ENCODE measurements at regions not wholly inside any gene's neighbourhood (a gene's known extent, or its start where the extent isn't known, plus 50 kb on each side); places are given as distances from the start of the nearest gene placed in this dataset.

DNA sequence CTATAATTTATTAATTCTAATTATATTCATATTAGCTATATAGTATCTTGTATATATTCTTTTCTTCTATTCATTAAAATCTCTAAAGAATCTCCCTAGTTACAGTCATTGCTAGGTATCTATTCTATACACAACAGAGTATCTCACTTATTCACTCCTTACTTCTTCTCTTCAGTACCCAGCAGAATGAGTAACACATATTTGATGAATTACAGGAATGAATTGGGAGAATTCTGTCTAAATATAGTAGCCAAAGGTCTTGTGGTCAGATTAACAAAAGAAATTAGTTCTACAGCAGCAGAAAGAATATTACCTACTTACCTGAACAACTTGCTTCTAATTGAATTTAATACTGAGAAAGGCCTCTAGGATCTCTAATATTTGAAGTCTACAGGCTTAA is 758.0 kb upstream of the ZEB2 start:
- no peak for DNase-seq

DNA sequence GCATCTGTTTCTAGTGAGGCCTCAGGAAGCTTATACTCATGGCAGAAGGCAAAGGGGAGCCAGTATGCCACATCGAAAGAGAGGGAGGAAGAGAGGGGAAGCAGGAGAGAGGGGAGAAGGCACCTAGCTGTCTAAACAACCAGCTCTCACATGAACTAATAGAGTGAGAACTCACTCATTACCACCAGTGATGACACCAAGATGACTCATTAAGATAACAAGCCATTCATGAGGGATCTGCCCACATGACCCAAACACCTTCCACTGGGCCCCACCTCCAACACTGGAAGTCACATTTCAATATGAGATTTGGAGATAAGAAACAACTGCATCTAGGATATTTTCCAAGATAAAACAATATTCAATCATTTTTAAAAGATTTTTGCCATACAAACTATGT is 753.9 kb upstream of the ZEB2 start:
- Histone ChIP-seq H3K9me3 (peaks cover 4% of the 10 kb centered on the region), H3K4me1 (no peaks in the 10 kb centered on the region), H3K36me3 (no peaks in the 10 kb centered on the region), H3K4me3 (replicated peaks in 1 of 3) (no peak overlapping the region), H3K27ac (no peak overlapping the region), H3K27me3 (no peaks in the 10 kb centered on the region)
- no peak for DNase-seq
- WGBS, 2 donors = 83 to 84% methylated on average over 1 of the region's 1 CpG
- intact Hi-C loops (cut with DNase I) = no loop called here
- TF ChIP-seq CTCF (IDR thresholded peaks at IDR 0.05) (no peak), POLR2A (IDR thresholded peaks at IDR 0.05) (no peak)

More for the DNA sequence above, 758.0 kb upstream of the ZEB2 start:
- TF ChIP-seq POLR2A (IDR thresholded peaks at IDR 0.05) (no peak), CTCF (IDR thresholded peaks at IDR 0.05) (no peak)
- Histone ChIP-seq H3K27ac (no peak overlapping the region), H3K4me1 (no peaks in the 10 kb centered on the region), H3K36me3 (no peaks in the 10 kb centered on the region), H3K27me3 (no peaks in the 10 kb centered on the region), H3K4me3 (replicated peaks in 1 of 3) (no peak overlapping the region), H3K9me3 (peaks cover under 1% of the 10 kb centered on the region)
- intact Hi-C loops (cut with DNase I) = no loop called here

GRCh38 chr2:145268931-145269330 is 749.0 kb upstream of the ZEB2 start:
- H3K4me3 ChIP-seq (replicated peaks in 1 of 3) = no peak overlapping the region
- WGBS, 2 donors = 87 to 88% methylated on average over 3 of the region's 3 CpGs

DNA sequence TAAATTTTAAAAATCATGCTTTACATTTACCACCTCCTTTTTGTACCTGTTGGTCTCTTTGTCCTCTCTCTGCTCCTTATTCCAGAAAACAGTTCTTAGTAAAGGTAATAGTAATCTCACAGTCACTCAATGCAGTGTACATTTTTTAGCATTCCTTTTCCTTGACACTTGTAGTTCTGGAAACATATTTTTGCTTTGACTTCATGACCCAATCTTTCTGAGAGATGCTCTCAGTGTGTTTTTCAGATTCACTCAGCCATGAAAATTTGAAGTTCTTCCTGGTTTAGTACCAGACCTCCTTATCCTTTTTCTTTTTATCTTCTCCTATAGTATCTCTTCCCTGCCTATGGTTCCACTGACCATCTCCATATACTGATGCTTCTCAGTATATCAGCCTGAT is 747.5 kb upstream of the ZEB2 start:
- Histone ChIP-seq H3K27ac (no peak overlapping the region), H3K36me3 (no peaks in the 10 kb centered on the region), H3K4me3 (replicated peaks in 1 of 3) (no peak overlapping the region), H3K4me1 (no peaks in the 10 kb centered on the region), H3K27me3 (no peaks in the 10 kb centered on the region), H3K9me3 (no peaks in the 10 kb centered on the region)
- DNase-seq = no peak
- no peak for TF ChIP-seq CTCF (IDR thresholded peaks at IDR 0.05)
- TF ChIP-seq POLR2A (IDR thresholded peaks at IDR 0.05) = no peak
- intact Hi-C loops (cut with DNase I) = no loop called here

More at GRCh38 chr2:145268931-145269330, 749.0 kb upstream of the ZEB2 start:
- TF ChIP-seq POLR2A (IDR thresholded peaks at IDR 0.05) = no peak
- no peak for TF ChIP-seq CTCF (IDR thresholded peaks at IDR 0.05)
- H3K27me3 ChIP-seq = no peaks in the 10 kb centered on the region
- H3K4me1 ChIP-seq = no peaks in the 10 kb centered on the region
- H3K9me3 ChIP-seq = peaks cover 4% of the 10 kb centered on the region
- DNase-seq = no peak
- intact Hi-C loops (cut with DNase I) = no loop called here
- no peak overlapping the region for H3K27ac ChIP-seq
- no peaks in the 10 kb centered on the region for H3K36me3 ChIP-seq

DNA sequence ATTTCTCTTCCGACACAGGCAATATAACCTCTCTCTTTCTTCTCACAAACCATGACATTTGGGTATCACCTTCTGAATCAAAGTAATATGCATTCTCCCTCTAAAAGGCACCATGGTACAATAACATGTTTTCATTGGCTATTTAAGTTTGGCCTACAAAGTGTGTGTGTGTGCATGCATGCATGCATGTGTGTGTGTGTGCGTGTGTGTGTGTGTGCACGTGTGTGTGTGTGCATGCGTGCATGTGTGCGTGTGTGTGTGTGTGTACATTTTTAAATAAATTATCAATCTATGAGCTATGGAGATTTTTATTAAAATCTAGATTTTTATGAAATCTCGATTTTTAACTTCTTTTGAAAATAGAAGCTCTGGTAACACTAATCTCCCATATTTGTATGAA is 745.3 kb upstream of the ZEB2 start:
- 86 to 91% methylated on average over 6 of the region's 6 CpGs for WGBS, 2 donors
- TF ChIP-seq CTCF (IDR thresholded peaks at IDR 0.05) (no peak), POLR2A (IDR thresholded peaks at IDR 0.05) (no peak)

More for the DNA sequence above, 745.3 kb upstream of the ZEB2 start:
- Histone ChIP-seq H3K27ac (no peak overlapping the region), H3K27me3 (no peaks in the 10 kb centered on the region), H3K4me3 (replicated peaks in 1 of 3) (no peak overlapping the region), H3K9me3 (no peaks in the 10 kb centered on the region), H3K4me1 (no peaks in the 10 kb centered on the region), H3K36me3 (no peaks in the 10 kb centered on the region)
- intact Hi-C loops (cut with DNase I) = no loop called here
- DNase-seq = no peak
